ENCODE measurements at regions not wholly inside any gene's neighbourhood (a gene's known extent, or its start where the extent isn't known, plus 50 kb on each side); places are given as distances from the start of the nearest gene placed in this dataset.

- Histone ChIP-seq H3K4me2 (ENCODE audit: low read length) (no peak overlapping the region), H4K91ac (ENCODE audit: low read depth, low read length) (no peak overlapping the region), H3K14ac (ENCODE audit: low read length) (no peak overlapping the region), H2BK5ac (ENCODE audit: low read depth, low read length, poor library complexity) (no peak overlapping the region), H2AK5ac (ENCODE audit: low read length) (no peak overlapping the region), H4K12ac (ENCODE audit: low read depth, low read length) (no peak overlapping the region), H3K4me3 (ENCODE audit: low read depth, low read length) (no peak overlapping the region), H3K36me3 (ENCODE audit: control insufficient read depth in 1 of 2, insufficient read depth in 2 of 2, low read length in 2 of 2) (no peaks in the 10 kb centered on the region), H3K9me3 (ENCODE audit: insufficient read depth, low read depth, low read length) (no peaks in the 10 kb centered on the region), H3K27ac (ENCODE audit: low read depth, low read length) (no peak overlapping the region), H3K18ac (ENCODE audit: low read length) (no peak overlapping the region), H3K27me3 (ENCODE audit: insufficient read depth, low read length) (no peaks in the 10 kb centered on the region), H3K9ac (ENCODE audit: low read length) (no peak overlapping the region), H3K23ac (ENCODE audit: low read length) (no peak overlapping the region), H2BK120ac (ENCODE audit: insufficient read depth, low read length, poor library complexity) (no peak overlapping the region), H3K4ac (ENCODE audit: low read depth, low read length) (no peak overlapping the region), H3K79me2 (ENCODE audit: control insufficient read depth, insufficient read depth, low read length, poor library complexity) (no peaks in the 10 kb centered on the region), H2AFZ (ENCODE audit: insufficient read depth, low read length, poor library complexity) (no peak overlapping the region), H3K4me1 (ENCODE audit: control insufficient read depth in 1 of 2, insufficient read depth in 2 of 2, low read length in 2 of 2) (peaks cover 2 to 12% of the 10 kb centered on the region in 2 experiments), H3K79me1 (ENCODE audit: low read length) (peaks cover 10% of the 10 kb centered on the region), H2BK12ac (ENCODE audit: low read length) (no peak overlapping the region), H4K8ac (ENCODE audit: low read depth, low read length) (no peak overlapping the region)
- peak in 1 of 2 donors; percentile 22 for DNase-seq
- WGBS (ENCODE audit: extremely low coverage, insufficient coverage, insufficient read length), result no CpG with 5 or more reads among the region's 1 CpG
These were observed 203.6 kb upstream of the PRICKLE1 start for GRCh38 chr12:42793166-42793565.

DNA sequence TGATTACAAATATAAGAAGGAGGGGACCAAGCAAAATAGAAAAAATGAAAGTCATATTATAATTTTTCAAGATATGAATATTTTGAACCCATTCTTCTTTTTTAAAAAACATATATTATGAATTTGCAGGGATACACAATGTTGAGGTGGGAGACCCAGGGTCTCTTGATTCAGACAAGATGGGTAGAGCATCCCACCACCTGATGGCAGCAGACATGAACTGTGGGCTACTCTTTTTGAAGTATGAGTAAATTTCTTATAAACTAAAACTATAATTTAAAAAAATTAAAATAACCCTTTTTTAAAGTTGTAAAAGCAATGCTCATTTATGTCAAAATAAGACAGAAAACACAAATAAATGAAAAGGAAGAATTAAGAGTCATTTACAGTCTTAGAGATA, 202.7 kb upstream of the PRICKLE1 start:
- Histone ChIP-seq H2BK5ac (ENCODE audit: low read depth, low read length, poor library complexity) (no peak overlapping the region), H2BK12ac (ENCODE audit: low read length) (no peak overlapping the region), H3K14ac (ENCODE audit: low read length) (no peak overlapping the region), H2BK120ac (ENCODE audit: insufficient read depth, low read length, poor library complexity) (no peak overlapping the region), H3K4me2 (ENCODE audit: low read length) (no peak overlapping the region), H3K79me2 (ENCODE audit: control insufficient read depth, insufficient read depth, low read length, poor library complexity) (no peaks in the 10 kb centered on the region), H3K27me3 (ENCODE audit: insufficient read depth, low read length) (no peaks in the 10 kb centered on the region), H3K18ac (ENCODE audit: low read length) (no peak overlapping the region), H3K9ac (ENCODE audit: low read length) (no peak overlapping the region), H4K12ac (ENCODE audit: low read depth, low read length) (no peak overlapping the region), H3K4ac (ENCODE audit: low read depth, low read length) (no peak overlapping the region), H2AK5ac (ENCODE audit: low read length) (no peak overlapping the region), H4K8ac (ENCODE audit: low read depth, low read length) (no peak overlapping the region), H3K23ac (ENCODE audit: low read length) (no peak overlapping the region), H3K4me3 (ENCODE audit: low read depth, low read length) (no peak overlapping the region), H3K9me3 (ENCODE audit: insufficient read depth, low read depth, low read length) (no peaks in the 10 kb centered on the region), H3K36me3 (ENCODE audit: control insufficient read depth in 1 of 2, insufficient read depth in 2 of 2, low read length in 2 of 2) (no peaks in the 10 kb centered on the region), H2AFZ (ENCODE audit: insufficient read depth, low read length, poor library complexity) (no peak overlapping the region), H4K91ac (ENCODE audit: low read depth, low read length) (no peak overlapping the region), H3K27ac (ENCODE audit: low read depth, low read length) (no peak overlapping the region), H3K79me1 (ENCODE audit: low read length) (peaks cover 11% of the 10 kb centered on the region), H3K4me1 (ENCODE audit: control insufficient read depth in 1 of 2, insufficient read depth in 2 of 2, low read length in 2 of 2) (peaks cover 2 to 12% of the 10 kb centered on the region in 2 experiments)
- no peak for DNase-seq

- Histone ChIP-seq H3K4me3 (ENCODE audit: low read depth, low read length) (no peak overlapping the region), H2BK120ac (ENCODE audit: insufficient read depth, low read length, poor library complexity) (peak overlapping the region; percentile 31), H2AFZ (ENCODE audit: insufficient read depth, low read length, poor library complexity) (no peak overlapping the region), H3K4me2 (ENCODE audit: low read length) (no peak overlapping the region), H4K8ac (ENCODE audit: low read depth, low read length) (no peak overlapping the region), H3K4me1 (ENCODE audit: control insufficient read depth in 1 of 2, insufficient read depth in 2 of 2, low read length in 2 of 2) (peaks cover 2 to 17% of the 10 kb centered on the region in 2 experiments), H3K79me1 (ENCODE audit: low read length) (peaks cover 11% of the 10 kb centered on the region), H3K23ac (ENCODE audit: low read length) (no peak overlapping the region), H4K91ac (ENCODE audit: low read depth, low read length) (no peak overlapping the region), H3K9me3 (ENCODE audit: insufficient read depth, low read depth, low read length) (no peaks in the 10 kb centered on the region), H3K27ac (ENCODE audit: low read depth, low read length) (peak overlapping the region; percentile 69), H3K79me2 (ENCODE audit: control insufficient read depth, insufficient read depth, low read length, poor library complexity) (no peaks in the 10 kb centered on the region), H3K18ac (ENCODE audit: low read length) (no peak overlapping the region), H3K9ac (ENCODE audit: low read length) (no peak overlapping the region), H2AK5ac (ENCODE audit: low read length) (no peak overlapping the region), H2BK5ac (ENCODE audit: low read depth, low read length, poor library complexity) (no peak overlapping the region), H3K36me3 (ENCODE audit: control insufficient read depth in 1 of 2, insufficient read depth in 2 of 2, low read length in 2 of 2) (no peaks in the 10 kb centered on the region), H3K4ac (ENCODE audit: low read depth, low read length) (no peak overlapping the region), H4K12ac (ENCODE audit: low read depth, low read length) (no peak overlapping the region), H3K27me3 (ENCODE audit: insufficient read depth, low read length) (no peaks in the 10 kb centered on the region), H2BK12ac (ENCODE audit: low read length) (no peak overlapping the region), H3K14ac (ENCODE audit: low read length) (no peak overlapping the region)
- WGBS (ENCODE audit: extremely low coverage, insufficient coverage, insufficient read length), result no CpG with 5 or more reads among the region's 3 CpGs
- no peak for DNase-seq
These were observed 201.9 kb upstream of the PRICKLE1 start for GRCh38 chr12:42791399-42791798.

DNA sequence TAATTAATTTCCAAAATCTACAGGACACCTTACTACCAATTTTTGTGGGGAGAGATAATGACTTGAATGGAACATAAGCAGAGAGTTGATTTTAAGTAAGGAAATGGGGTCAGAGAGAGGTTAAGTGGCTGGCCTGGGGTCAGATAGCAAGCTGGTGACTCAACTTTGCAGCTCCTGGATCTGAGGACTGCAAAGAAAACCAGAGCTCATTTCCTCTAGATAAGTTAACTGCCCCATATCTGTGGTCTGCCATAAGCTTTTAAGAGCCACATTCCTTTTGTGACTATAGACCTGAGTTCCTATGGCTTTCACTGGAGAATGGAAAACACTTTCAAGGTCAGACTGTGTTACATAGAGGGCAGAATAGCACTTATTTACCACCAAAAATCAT, 201.2 kb upstream of the PRICKLE1 start:
- H3K4ac ChIP-seq (ENCODE audit: low read depth, low read length), result no peak overlapping the region
- H3K79me1 ChIP-seq (ENCODE audit: low read length), result peaks cover 11% of the 10 kb centered on the region
- no peaks in the 10 kb centered on the region for H3K36me3 ChIP-seq (ENCODE audit: control insufficient read depth in 1 of 2, insufficient read depth in 2 of 2, low read length in 2 of 2)
- H3K79me2 ChIP-seq (ENCODE audit: control insufficient read depth, insufficient read depth, low read length, poor library complexity), result no peaks in the 10 kb centered on the region
- no peak overlapping the region for H2BK12ac ChIP-seq (ENCODE audit: low read length)
- H3K18ac ChIP-seq (ENCODE audit: low read length), result no peak overlapping the region
- H4K12ac ChIP-seq (ENCODE audit: low read depth, low read length), result no peak overlapping the region
- peak overlapping the region; percentile 94 for H3K27ac ChIP-seq (ENCODE audit: low read depth, low read length)
- H3K23ac ChIP-seq (ENCODE audit: low read length), result no peak overlapping the region
- no peaks in the 10 kb centered on the region for H3K27me3 ChIP-seq (ENCODE audit: insufficient read depth, low read length)
- no peak overlapping the region for H3K4me2 ChIP-seq (ENCODE audit: low read length)
- H3K4me1 ChIP-seq (ENCODE audit: control insufficient read depth in 1 of 2, insufficient read depth in 2 of 2, low read length in 2 of 2), result peaks cover 2 to 17% of the 10 kb centered on the region in 2 experiments
- H3K9me3 ChIP-seq (ENCODE audit: insufficient read depth, low read depth, low read length), result no peaks in the 10 kb centered on the region
- H2AK5ac ChIP-seq (ENCODE audit: low read length), result no peak overlapping the region
- no peak overlapping the region for H4K8ac ChIP-seq (ENCODE audit: low read depth, low read length)
- H3K4me3 ChIP-seq (ENCODE audit: low read depth, low read length), result no peak overlapping the region
- H4K91ac ChIP-seq (ENCODE audit: low read depth, low read length), result no peak overlapping the region
- H3K14ac ChIP-seq (ENCODE audit: low read length), result no peak overlapping the region
- H3K9ac ChIP-seq (ENCODE audit: low read length), result no peak overlapping the region
- DNase-seq, result peak in 1 of 2 donors; percentile 31
- no peak overlapping the region for H2BK120ac ChIP-seq (ENCODE audit: insufficient read depth, low read length, poor library complexity)
- no peak overlapping the region for H2AFZ ChIP-seq (ENCODE audit: insufficient read depth, low read length, poor library complexity)
- H2BK5ac ChIP-seq (ENCODE audit: low read depth, low read length, poor library complexity), result no peak overlapping the region

Data from trophoblast cell (in vitro differentiated cells and primary cell).